ENCODE measurements at regions not wholly inside any gene's neighbourhood (a gene's known extent, or its start where the extent isn't known, plus 50 kb on each side); places are given as distances from the start of the nearest gene placed in this dataset.

- Histone ChIP-seq H4K20me1 (replicated peaks in 1 of 2; ENCODE audit: control insufficient read depth in 1 of 2, insufficient read depth in 2 of 2, low read length in 2 of 2) (no peaks in the 10 kb centered on the region), H3K4me2 (ENCODE audit: insufficient read depth in 1 of 2, low read depth in 2 of 2, low read length in 2 of 2) (no peak overlapping the region), H3K4ac (replicated peaks; ENCODE audit: insufficient read length, low read depth, low read length) (no peak overlapping the region), H2BK12ac (ENCODE audit: low read depth, low read length) (no peak overlapping the region), H4K91ac (replicated peaks; ENCODE audit: insufficient read length, low read length) (no peak overlapping the region), H3K9ac (replicated peaks in 1 of 4; ENCODE audit: extremely low read depth in 1 of 4, low read depth in 3 of 4, low read length in 3 of 4) (no peak overlapping the region), H3K27me3 (replicated peaks in 1 of 4; ENCODE audit: control insufficient read depth in 3 of 4, extremely low read depth in 1 of 4, insufficient read depth in 3 of 4, low read length in 3 of 4) (no peaks in the 10 kb centered on the region), H2AK5ac (ENCODE audit: low read depth, low read length) (no peak overlapping the region), H2BK20ac (ENCODE audit: low read length) (no peak overlapping the region), H3K36me3 (ENCODE audit: control insufficient read depth in 2 of 4, insufficient read depth in 4 of 4, low read length in 3 of 4) (no peaks in the 10 kb centered on the region), H3K4me1 (replicated peaks in 1 of 4; ENCODE audit: control insufficient read depth in 3 of 4, insufficient read depth in 4 of 4, low read length in 3 of 4) (no peaks in the 10 kb centered on the region), H3K79me1 (ENCODE audit: low read depth, low read length) (no peaks in the 10 kb centered on the region), H3K56ac (replicated peaks; ENCODE audit: insufficient read length, low read depth, low read length) (no peak overlapping the region), H2BK15ac (ENCODE audit: low read length) (no peak overlapping the region), H3K23me2 (ENCODE audit: low read depth, low read length) (no peaks in the 10 kb centered on the region), H4K5ac (ENCODE audit: insufficient read length, low read depth, low read length) (no peak overlapping the region), H3K27ac (ENCODE audit: low read depth, low read length) (no peak overlapping the region), H3K14ac (ENCODE audit: insufficient read length) (no peak overlapping the region), H3K79me2 (ENCODE audit: control insufficient read depth in 1 of 2, insufficient read depth in 2 of 2, low read length in 2 of 2) (no peaks in the 10 kb centered on the region), H2BK120ac (replicated peaks; ENCODE audit: low read depth, low read length) (no peak overlapping the region), H2AFZ (ENCODE audit: low read length) (no peak overlapping the region), H2BK5ac (ENCODE audit: low read depth, low read length) (no peak overlapping the region), H4K8ac (ENCODE audit: extremely low read depth, insufficient read depth, low read length) (no peak overlapping the region), H3K9me3 (ENCODE audit: insufficient read depth in 2 of 2, low read depth in 1 of 2, low read length in 1 of 2) (no peaks in the 10 kb centered on the region), H3K23ac (ENCODE audit: insufficient read length) (no peak overlapping the region), H3K18ac (ENCODE audit: extremely low read depth, low read length) (no peak overlapping the region), H3K4me3 (ENCODE audit: extremely low read depth in 1 of 4, insufficient read depth in 2 of 4, low read depth in 3 of 4, low read length in 4 of 4) (no peak overlapping the region)
- DNase-seq (ENCODE audit: low read depth in 1 of 2, low spot score in 2 of 2): no peak
- WGBS, 2 experiments (ENCODE audit: extremely low coverage in 1 of 2, insufficient coverage in 1 of 2, insufficient read length in 1 of 2, insufficient replicate concordance in 2 of 2, low coverage in 1 of 2, low lambda C conversion rate in 2 of 2, missing lambda C conversion rate in 1 of 2): 82% methylated on average over 2 of the region's 2 CpGs; no CpG with 5 or more reads in 1 of the 2 experiments
- no peak for FAIRE-seq
- no peak for TF ChIP-seq KDM4A (IDR thresholded peaks at IDR 0.05; ENCODE audit: low read depth, low read length, severe bottlenecking)
- no peak for TF ChIP-seq JUND (IDR thresholded peaks at IDR 0.05; ENCODE audit: low read length)
- TF ChIP-seq SUZ12 (IDR thresholded peaks at IDR 0.05; ENCODE audit: low read length): no peak
- TF ChIP-seq NANOG (IDR thresholded peaks at IDR 0.05; ENCODE audit: insufficient read depth, low read depth, low read length, poor library complexity, severe bottlenecking): no peak
- TF ChIP-seq SIX5 (IDR thresholded peaks at IDR 0.05; ENCODE audit: low read depth, low read length): no peak
- POLR2A ChIA-PET (ENCODE audit: partially characterized antibody): no interaction called here
- CTCF ChIA-PET (ENCODE audit: partially characterized antibody): no interaction called here
Measured at GRCh38 chr6:147691446-147691845, 183.0 kb downstream of the SAMD5 start.

Measured in H1 (cell line).